GM12891 (cell line): ENCODE measurements at regions not wholly inside any gene's neighbourhood (a gene's known extent, or its start where the extent isn't known, plus 50 kb on each side); places are given as distances from the start of the nearest gene placed in this dataset.

Experiments used
- PAX5 ChIP-seq: IDR thresholded peaks from 2 replicates; pipeline ENCODE4 v1.6.1; 2011; ENCODE audit warnings: low read length, moderate library complexity, mild to moderate bottlenecking; ENCODE audit not compliant: insufficient read depth, severe bottlenecking
- POLR2A ChIP-seq: IDR thresholded peaks from 2 replicates; pipeline ENCODE4 v1.6.1; 2011; ENCODE audit warnings: low read depth, low read length, control low read depth
- POLR2AphosphoS5 ChIP-seq: IDR thresholded peaks from 2 replicates; pipeline ENCODE4 v1.6.1; 2011; ENCODE audit warnings: low read depth, low read length, control low read depth
- POU2F2 ChIP-seq: IDR thresholded peaks from 2 replicates; pipeline ENCODE4 v1.6.1; 2011; ENCODE audit warnings: low read depth, mild to moderate bottlenecking, control low read depth, low read length, moderate library complexity
- SPI1 ChIP-seq: IDR thresholded peaks from 2 replicates; pipeline ENCODE4 v1.6.1; 2011; ENCODE audit warnings: low read depth, low read length, control low read depth
- TAF1 ChIP-seq: IDR thresholded peaks from 2 replicates; pipeline ENCODE4 v1.6.1; 2011; ENCODE audit warnings: low read depth, low read length, control low read depth

DNA sequence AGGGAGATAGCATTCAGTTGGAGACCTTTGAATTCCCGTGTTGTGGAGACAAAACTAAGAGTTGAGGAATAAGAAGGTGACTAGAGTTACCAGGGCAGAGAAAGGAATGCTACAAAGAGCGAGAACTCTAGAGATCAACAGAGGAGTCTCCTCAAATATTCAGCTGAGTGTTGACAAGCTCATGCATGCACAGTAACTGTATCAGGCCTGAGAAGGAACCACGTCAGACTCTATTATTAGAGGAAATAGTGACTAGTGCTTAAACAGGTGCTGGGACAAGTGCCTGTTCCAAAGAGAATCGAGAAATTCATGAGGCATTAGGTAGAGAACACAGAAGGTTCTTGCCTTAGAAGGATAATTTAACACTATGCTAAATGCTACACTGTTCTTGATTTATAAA is 333.8 kb upstream of the CHORDC1 start:
- TF ChIP-seq TAF1 (no peak), POLR2A (no peak), POLR2AphosphoS5 (no peak), SPI1 (no peak), POU2F2 (no peak), PAX5 (no peak)
